HepG2 (cell line): ENCODE measurements at regions not wholly inside any gene's neighbourhood (a gene's known extent, or its start where the extent isn't known, plus 50 kb on each side); places are given as distances from the start of the nearest gene placed in this dataset.

Experiments used
- ATAC-seq: fragments of 200-7000 bp; cut with Tn5 transposase; 3 replicates; pipeline ENCODE4 v1.9.1; 2020; ENCODE audit warnings: mild to moderate bottlenecking, moderate library complexity
- BruUV-seq: library from RNA; stranded (reverse); fragments of 400-500 nt; replicated peaks from 2 replicates; lab custom pipeline; 2021; lab: Mats Ljungman, UMichigan
- CTCF ChIA-PET: fragments of 300-600 bp; formaldehyde crosslinking; extraction: SDS; loops from one replicate; lab custom pipeline; 2021; ENCODE audit warnings: low total read pairs, inconsistent platforms, low intra/inter-chr PET ratio; lab: Yijun Ruan, JAX
- POLR2A ChIA-PET: fragments of 350-600 bp; sonication (Branson Sonifier 250); formaldehyde crosslinking; loops from one replicate; lab custom pipeline; 2020; ENCODE audit warnings: antibody characterized with exemption, inconsistent platforms; lab: Yijun Ruan, JAX
- DNase-seq: peaks from one replicate; pipeline ENCODE4 v3.0.0-alpha.2; 2015; ENCODE audit warnings: low spot score
- FAIRE-seq: peaks from 3 replicates; lab custom pipeline; 2011; peaks lifted over from hg19 to GRCh38; lab: Jason Lieb, UNC
- H2AFZ ChIP-seq: one replicate; pipeline ENCODE4 v1.6.1; 2011; ENCODE audit warnings: low read length, inconsistent platforms
- H3K27ac ChIP-seq: fragments of 300-600 bp; 3 replicates; pipeline ENCODE4 v1.8.0; 2011; ENCODE audit warnings: mixed run types, mild to moderate bottlenecking, mixed read lengths, low read length, inconsistent platforms; ENCODE audit not compliant: insufficient read depth; ENCODE audit errors: extremely low read length
- H3K27me3 ChIP-seq, 2 experiments: fragments of 200-600 bp in 1 of 2; 2 replicates in 1 of 2; 3 replicates in 1 of 2; pipeline versions ENCODE4 v1.6.0 to v1.8.0; 2011; ENCODE audit warnings: low read length in 2 of 2, mild to moderate bottlenecking in 2 of 2, moderate library complexity in 2 of 2, inconsistent platforms in 1 of 2; ENCODE audit not compliant: insufficient read depth in 2 of 2, control insufficient read depth in 1 of 2
- H3K36me3 ChIP-seq, 2 experiments: fragments of 200-600 bp in 1 of 2; replicated peaks in 1 of 2; 2 replicates in 1 of 2; 3 replicates in 1 of 2; pipeline versions ENCODE4 v1.5.1 to v1.8.0; 2011; ENCODE audit warnings: low read length in 2 of 2, inconsistent platforms in 1 of 2; ENCODE audit not compliant: insufficient read depth in 2 of 2, control insufficient read depth in 1 of 2
- H3K4me1 ChIP-seq: 2 replicates; pipeline ENCODE4 v1.5.1; 2012; ENCODE audit warnings: low read length, inconsistent platforms; ENCODE audit not compliant: insufficient read depth
- H3K4me2 ChIP-seq: 2 replicates; pipeline ENCODE4 v1.6.0; 2011; ENCODE audit warnings: low read depth, low read length, inconsistent platforms
- H3K4me3 ChIP-seq, 3 experiments: fragments of 200-600 bp in 1 of 3; sonication (generic), shearing (Covaris generic) in 1 of 3; replicated peaks in 1 of 3; 2 replicates each; pipeline ENCODE4 v1.5.1; 2011 to 2016; ENCODE audit warnings: low read length in 3 of 3, inconsistent platforms in 2 of 3, low read depth in 2 of 3, mild to moderate bottlenecking in 2 of 3, control low read depth in 1 of 3, mixed read lengths in 1 of 3; ENCODE audit not compliant: insufficient read depth in 1 of 3
- H3K79me2 ChIP-seq: one replicate; pipeline ENCODE4 v1.6.1; 2011; ENCODE audit warnings: low read length, inconsistent platforms; ENCODE audit not compliant: insufficient read depth
- H3K9ac ChIP-seq: 2 replicates; pipeline ENCODE4 v1.6.0; 2011; ENCODE audit warnings: mild to moderate bottlenecking, low read depth, low read length, inconsistent platforms; ENCODE audit not compliant: insufficient read depth
- H3K9me3 ChIP-seq: 2 replicates; pipeline ENCODE4 v1.5.1; 2012; ENCODE audit warnings: mild to moderate bottlenecking, low read length
- H4K20me1 ChIP-seq: 2 replicates; pipeline ENCODE4 v1.6.0; 2011; ENCODE audit warnings: inconsistent platforms, mild to moderate bottlenecking, low read length, moderate library complexity; ENCODE audit not compliant: insufficient read depth
- BCL6 ChIP-seq: IDR thresholded peaks from 2 replicates; pipeline ENCODE4 v1.6.1; 2016; ENCODE audit warnings: missing genetic modification reagents, missing compliant biosample characterization
- CCAR2 ChIP-seq: fragments of 200-400 bp; formaldehyde crosslinking; optimal IDR thresholded peaks from 2 replicates; pipeline ENCODE3; 2018; ENCODE audit warnings: low read depth, mild to moderate bottlenecking, low read length, moderate library complexity
- ELF3 ChIP-seq: IDR thresholded peaks from 2 replicates; pipeline ENCODE4 v1.6.1; 2016; ENCODE audit warnings: missing genetic modification reagents, missing compliant biosample characterization
- FLYWCH1 ChIP-seq: sonication (generic); formaldehyde crosslinking; IDR thresholded peaks from 2 replicates; pipeline ENCODE4 v1.8.1; 2023; ENCODE audit warnings: mild to moderate bottlenecking, missing genetic modification reagents
- NR2F1 ChIP-seq, 2 experiments: fragments of 450-650 bp in 1 of 2; formaldehyde crosslinking in 1 of 2; IDR thresholded peaks; 2 replicates each; pipeline versions ENCODE4 v1.5.0 to v1.6.1; 2016 to 2020; ENCODE audit warnings: mild to moderate bottlenecking in 1 of 2, missing compliant biosample characterization in 1 of 2, missing genetic modification reagents in 1 of 2, moderate library complexity in 1 of 2
- POLR2AphosphoS2 ChIP-seq: IDR thresholded peaks from 2 replicates; pipeline ENCODE4 v1.6.1; 2011; ENCODE audit warnings: low read depth, low read length, improper control_type of control experiment
- TAF1 ChIP-seq: sonication (generic); formaldehyde crosslinking; IDR thresholded peaks from 2 replicates; pipeline ENCODE4 v1.4.0; 2020; ENCODE audit warnings: missing genetic modification reagents
- ZNF629 ChIP-seq: sonication (generic); formaldehyde crosslinking; conservative IDR thresholded peaks from 2 replicates; pipeline ENCODE4 v1.5.0; 2020; ENCODE audit warnings: missing genetic modification reagents
- WGBS: methylation state at CpG from one replicate; pipeline ENCODE4 v1.1.6; 2017; ENCODE audit warnings: low lambda C conversion rate; 5-methylcytosine and 5-hydroxymethylcytosine counted together
- in situ Hi-C: cut with HindIII; loops from 2 replicates; pipeline ENCODE4 v1.10.0; 2017; ENCODE audit warnings: low pct_unique_long_range_greater_than_20kb; ENCODE audit not compliant: extremely low pct_ligation_motif_present
- intact Hi-C: fragments of 100-400 bp; cut with micrococcal nuclease; formaldehyde crosslinking; loops from one replicate; pipeline ENCODE4 v1.10.0; 2022; ENCODE audit not compliant: unreplicated experiment
- TF ChIP-seq, protein P1 (sequence below): sonication (generic); formaldehyde crosslinking; IDR thresholded peaks from 2 replicates; pipeline ENCODE4 v1.4.0; 2020; ENCODE audit warnings: mild to moderate bottlenecking, missing genetic modification reagents

DNA sequence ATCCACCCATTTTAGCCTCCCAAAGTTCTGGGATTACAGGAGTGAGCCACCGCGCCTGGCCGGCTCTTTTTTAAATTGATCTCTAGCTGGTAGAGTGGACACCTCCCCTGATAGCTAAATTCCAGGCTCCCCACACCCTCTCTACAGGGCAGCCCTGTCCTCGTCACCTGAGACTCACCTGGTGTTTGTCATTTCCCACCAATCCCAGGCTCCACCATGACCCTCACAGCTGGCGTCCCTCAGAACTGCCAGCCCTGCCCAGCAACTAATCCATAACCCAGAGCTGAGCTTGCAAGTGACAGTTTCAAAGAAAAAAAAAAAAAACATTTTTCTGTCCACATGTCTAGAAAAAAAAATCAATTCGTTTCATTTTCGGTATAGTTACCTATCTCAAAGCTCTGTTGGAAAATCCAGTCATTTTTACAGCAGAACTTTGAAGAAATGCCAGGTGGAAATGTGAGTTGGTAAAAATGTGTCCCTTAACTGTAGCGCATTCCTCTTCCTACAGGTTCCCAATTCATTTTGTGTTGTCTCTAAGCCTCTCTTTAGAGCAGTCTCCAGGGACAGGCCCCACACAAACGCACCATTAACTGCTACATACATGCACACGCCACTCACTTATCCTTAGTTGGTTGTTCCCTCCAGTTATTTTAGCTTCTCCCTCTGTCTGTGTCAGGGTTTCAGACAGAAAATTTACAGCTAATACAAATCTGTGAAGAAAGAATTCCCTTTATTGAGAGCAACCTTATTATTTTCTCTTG is 294.7 kb downstream of the FBXO15 start:
- DNase-seq (no peak), ATAC-seq (no peak), FAIRE-seq (no peak)
- ChIA-PET POLR2A (no interaction called here), CTCF (no interaction called here)
- intact Hi-C loops (no loop called here), in situ Hi-C loops (no loop called here)
- WGBS, result 31% methylated on average over 10 of the region's 10 CpGs
- H3K9me3 ChIP-seq, result no peaks in the 10 kb centered on the region
- no TSS peak for BruUV-seq
- no peaks in the 10 kb centered on the region for H3K79me2 ChIP-seq
- no peak overlapping the region for H3K4me2 ChIP-seq
- H3K4me1 ChIP-seq, result no peaks in the 10 kb centered on the region
- 0 out of 5 replicates have a peak, but pooled peaks cover 0 to 2% of the 10 kb centered on the region in 2 experiments for H3K27me3 ChIP-seq
- no peaks in the 10 kb centered on the region for H3K36me3 ChIP-seq
- H3K4me3 ChIP-seq, result no peak overlapping the region
- H3K27ac ChIP-seq, result no peak overlapping the region
- TF ChIP-seq CCAR2 (no peak), ZNF629 (CRISPR knock-in tag) (no peak), POLR2AphosphoS2 (no peak), BCL6 (CRISPR knock-in tag) (no peak), TAF1 (CRISPR knock-in tag) (no peak), NR2F1 (CRISPR knock-in tag; IDR thresholded peaks at IDR 0.05) (no peak), FLYWCH1 (CRISPR knock-in tag) (no peak), ELF3 (no peak)
- TF ChIP-seq, protein P1, sequence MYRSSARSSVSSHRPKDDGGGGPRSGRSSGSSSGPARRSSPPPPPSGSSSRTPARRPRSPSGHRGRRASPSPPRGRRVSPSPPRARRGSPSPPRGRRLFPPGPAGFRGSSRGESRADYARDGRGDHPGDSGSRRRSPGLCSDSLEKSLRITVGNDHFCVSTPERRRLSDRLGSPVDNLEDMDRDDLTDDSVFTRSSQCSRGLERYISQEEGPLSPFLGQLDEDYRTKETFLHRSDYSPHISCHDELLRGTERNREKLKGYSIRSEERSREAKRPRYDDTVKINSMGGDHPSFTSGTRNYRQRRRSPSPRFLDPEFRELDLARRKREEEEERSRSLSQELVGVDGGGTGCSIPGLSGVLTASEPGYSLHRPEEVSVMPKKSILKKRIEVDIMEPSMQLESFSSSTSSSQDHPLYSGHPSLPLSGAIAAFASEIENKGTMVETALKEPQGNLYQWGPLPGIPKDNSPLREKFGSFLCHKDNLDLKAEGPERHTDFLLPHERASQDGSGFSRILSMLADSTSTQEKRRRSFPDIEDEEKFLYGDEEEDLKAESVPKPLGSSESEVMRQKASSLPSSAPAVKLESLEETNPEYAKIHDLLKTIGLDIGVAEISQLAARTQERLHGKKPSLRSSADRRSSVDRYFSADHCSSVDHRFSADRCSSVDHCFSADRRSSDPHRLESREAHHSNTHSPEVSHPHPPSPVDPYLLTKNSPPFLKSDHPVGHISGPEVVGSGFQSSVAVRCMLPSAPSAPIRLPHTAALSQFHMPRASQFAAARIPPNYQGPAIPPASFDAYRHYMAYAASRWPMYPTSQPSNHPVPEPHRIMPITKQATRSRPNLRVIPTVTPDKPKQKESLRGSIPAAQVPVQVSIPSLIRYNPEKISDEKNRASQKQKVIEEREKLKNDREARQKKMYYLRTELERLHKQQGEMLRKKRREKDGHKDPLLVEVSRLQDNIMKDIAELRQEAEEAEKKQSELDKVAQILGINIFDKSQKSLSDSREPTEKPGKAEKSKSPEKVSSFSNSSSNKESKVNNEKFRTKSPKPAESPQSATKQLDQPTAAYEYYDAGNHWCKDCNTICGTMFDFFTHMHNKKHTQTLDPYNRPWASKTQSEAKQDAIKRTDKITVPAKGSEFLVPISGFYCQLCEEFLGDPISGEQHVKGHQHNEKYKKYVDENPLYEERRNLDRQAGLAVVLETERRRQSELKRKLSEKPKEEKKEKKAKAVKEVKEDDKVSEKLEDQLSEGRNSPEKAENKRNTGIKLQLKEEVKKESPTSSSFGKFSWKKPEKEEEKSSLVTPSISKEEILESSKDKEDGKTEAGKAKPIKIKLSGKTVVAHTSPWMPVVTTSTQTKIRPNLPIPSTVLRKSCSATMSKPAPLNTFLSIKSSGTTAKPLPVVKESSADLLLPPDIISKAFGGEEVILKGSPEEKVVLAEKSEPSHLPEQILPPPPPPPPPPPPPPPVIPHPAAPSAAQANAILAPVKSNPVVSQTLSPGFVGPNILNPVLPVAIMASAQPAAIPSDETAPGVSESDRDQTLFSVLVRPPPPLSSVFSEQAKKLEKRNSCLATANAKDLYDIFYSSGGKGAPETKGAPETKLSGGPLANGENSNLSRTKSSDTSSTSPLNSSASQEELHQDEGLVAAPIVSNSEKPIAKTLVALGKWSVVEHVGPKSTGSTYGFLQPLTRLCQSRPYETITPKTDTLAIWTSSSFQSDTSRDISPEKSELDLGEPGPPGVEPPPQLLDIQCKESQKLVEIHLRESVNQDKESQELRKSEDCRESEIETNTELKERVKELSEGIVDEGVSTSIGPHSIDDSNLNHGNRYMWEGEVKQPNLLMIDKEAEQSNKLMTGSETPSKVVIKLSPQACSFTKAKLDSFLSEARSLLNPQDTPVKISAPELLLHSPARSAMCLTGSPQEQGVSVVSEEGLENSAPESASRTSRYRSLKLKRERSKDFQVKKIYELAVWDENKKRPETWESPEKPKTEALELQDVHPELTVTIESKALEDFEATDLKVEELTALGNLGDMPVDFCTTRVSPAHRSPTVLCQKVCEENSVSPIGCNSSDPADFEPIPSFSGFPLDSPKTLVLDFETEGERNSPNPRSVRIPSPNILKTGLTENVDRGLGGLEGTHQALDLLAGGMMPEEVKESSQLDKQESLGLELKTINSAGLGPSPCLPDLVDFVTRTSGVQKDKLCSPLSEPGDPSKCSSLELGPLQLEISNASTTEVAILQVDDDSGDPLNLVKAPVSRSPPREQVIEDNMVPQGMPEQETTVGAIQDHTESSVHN (CRISPR knock-in tag), result no peak
- H2AFZ ChIP-seq, result no peak overlapping the region
- no peak overlapping the region for H3K9ac ChIP-seq
- no peaks in the 10 kb centered on the region for H4K20me1 ChIP-seq
